Dermis blood vessel endothelial cell (primary cell): ENCODE measurements at regions not wholly inside any gene's neighbourhood (a gene's known extent, or its start where the extent isn't known, plus 50 kb on each side); places are given as distances from the start of the nearest gene placed in this dataset.
"Not testable (repeated sequence)": the region's sequence is repeated elsewhere in the genome, so short reads cannot be mapped to it uniquely, and the experiment has no call there.

Source experiments
- DNase-seq: peaks from one replicate; pipeline ENCODE4 v3.0.0; 2010

DNA sequence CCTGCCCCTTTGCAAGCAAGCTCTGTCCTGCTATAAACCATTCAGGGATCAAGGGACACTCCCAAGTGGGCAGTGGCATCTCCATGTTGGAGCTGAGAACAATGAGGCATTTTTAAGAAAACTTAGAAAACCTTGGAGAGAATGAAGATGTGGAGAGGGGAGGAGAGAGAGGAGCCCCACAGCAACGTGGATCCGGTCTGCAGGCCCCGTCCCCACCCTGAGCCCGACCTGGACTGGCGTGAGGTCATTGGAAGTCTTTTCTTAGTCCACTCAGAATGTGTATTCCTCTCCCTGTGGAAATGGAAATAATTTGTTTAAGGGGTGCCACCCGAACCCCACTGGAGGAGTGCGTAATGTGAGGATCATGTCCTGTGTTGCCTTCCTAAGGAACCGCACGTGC, 328.0 kb upstream of the COX7C start:
- DNase-seq, result not testable (repeated sequence)

DNA sequence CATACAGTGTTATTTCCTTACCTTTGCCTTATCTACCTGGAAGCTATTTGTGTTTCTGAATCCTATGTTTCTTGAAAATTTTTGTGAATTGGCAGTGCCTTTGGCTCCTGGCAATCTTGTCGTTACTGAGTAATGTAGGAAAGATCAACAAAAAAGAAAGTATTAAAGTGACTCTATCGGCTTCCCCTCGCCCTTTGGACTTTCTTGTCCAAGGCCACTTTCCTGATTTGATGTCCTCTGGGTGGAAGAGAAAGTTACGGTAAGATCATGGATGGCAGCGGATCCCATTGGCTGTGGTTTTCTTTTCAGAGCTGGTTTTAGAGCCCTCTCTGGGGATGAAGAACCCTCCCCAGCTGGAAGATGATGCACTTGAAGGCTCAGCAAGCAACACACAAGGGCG, 324.9 kb upstream of the COX7C start:
- DNase-seq, result not testable (repeated sequence)

DNA sequence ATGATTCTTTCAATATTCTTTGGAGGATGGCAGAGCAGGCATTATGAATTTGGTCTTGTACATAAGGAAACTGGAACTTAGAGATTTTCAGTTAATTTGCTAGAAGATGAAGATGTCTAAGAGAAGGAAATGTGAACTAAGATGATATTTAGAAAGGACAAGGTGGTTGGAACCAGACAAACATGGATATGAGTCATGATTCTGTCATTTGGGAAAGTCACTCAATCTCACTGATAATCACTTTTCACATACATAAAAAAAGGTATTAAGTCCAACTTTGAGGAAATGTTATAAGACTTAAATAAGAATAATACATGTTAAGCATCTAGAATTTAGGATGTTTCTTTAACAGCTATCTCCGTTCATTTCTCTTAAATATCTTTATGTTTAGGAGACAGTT, 315.1 kb upstream of the COX7C start:
- not testable (repeated sequence) for DNase-seq

DNA sequence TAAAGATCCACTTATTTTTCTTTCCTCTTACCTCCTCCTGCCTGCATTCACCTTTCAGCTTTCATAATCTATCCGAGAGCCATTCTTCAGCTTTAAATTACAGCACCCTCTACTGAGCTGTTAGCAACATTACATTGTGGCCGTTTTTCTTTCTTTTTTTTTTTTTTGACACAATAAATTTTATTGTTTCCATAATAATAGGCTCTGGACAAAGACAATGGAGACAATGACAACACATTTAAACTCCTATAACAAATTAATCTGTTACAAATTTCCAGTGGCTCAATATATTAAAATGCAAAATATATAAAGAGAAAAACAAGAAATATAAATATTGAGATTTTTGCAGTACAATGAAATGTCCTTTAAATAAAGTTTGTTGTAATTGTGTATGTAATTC, 312.7 kb upstream of the COX7C start:
- DNase-seq, result peak; percentile 3

DNA sequence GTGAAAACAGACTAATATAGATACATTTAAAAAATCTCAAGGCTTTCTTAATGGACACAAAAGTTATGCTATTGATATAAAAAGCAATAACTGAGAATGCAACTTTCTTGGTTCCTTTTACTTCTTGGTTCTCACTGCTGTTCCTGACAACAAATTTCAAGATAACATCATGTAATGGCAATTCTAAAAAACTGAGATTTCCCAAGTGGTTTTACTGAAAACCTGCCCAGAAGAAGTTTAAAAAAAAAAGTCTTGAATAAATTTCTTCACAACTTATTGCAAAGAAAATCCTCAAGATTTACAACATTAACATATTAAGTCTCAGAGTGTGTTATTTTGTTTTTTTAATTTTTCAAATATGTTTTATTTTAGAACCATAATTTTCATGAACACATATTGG, 302.8 kb upstream of the COX7C start:
- no peak for DNase-seq

DNA sequence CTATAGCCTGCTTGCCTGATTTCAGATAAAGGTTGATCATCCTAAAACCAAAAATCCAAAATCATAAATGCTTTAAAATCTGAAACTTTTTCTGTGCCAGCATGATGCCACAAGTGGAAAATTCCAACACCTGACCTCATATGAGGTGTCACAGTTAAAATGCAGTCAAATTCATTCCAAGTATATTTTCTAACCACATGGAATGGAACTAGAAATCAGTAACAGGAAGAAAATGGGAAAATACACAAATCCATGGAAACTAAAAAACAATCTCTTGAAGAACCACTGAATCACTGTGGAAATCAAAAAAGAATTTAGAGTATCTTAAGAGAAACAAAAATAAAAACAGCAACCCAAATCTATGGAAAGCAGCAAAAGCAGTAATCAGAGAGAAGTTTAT, 297.5 kb upstream of the COX7C start:
- no peak for DNase-seq

DNA sequence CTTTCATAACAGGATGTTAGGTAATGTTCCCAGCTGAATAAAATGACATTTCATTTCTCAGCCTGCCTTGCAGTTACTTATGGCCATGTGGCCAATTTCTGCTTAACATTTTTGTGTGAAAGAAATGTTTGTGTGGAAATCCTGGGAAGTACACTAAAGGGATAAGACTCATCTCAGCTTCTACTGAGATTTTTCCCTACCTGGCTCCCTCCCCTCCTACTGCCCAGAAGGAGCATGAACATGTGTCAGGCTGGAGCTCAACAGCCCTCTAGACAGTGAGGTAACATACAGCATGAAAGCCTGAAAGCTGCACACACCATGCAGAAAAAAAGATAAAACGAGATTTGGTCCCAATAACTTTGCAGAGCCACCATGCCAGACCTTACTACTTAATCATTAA, 288.4 kb upstream of the COX7C start:
- no peak for DNase-seq

DNA sequence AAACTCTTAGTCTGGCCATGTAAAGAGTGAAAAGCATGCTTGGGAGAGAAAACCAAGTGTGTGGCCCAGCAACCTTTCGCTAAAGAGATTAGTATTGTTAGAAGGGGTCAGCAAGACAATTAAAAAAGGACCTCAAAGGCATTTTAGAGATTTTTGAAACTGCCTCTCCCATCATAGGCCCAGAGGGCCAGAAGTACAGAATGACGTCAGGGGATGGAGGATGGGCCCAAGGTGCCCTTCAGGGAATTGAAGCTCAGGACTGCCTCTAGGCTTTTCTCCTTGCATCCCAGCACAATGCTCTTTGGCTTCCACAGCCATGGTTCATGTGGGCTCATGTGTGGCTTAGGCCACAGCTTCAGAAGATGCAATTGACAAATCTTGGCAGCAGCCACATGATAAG, 287.0 kb upstream of the COX7C start:
- DNase-seq, result no peak

DNA sequence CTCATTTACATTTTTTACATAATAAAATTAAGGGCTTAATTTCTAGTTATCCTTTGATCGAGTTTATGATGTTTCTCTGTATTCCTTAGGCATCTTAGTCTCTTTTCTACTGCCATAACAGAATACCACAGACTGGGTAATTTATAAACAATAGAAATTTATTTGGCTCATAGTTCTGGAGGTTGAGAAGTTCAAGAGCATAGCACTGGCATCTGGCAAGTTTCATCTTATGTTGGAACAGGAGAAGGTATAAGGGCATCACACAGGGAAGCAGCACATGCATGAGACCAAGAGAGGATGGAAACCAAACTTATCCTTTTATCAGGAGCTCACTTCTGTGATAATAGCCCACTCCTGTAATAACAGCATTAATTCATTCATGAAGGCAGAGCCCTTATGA, 284.9 kb upstream of the COX7C start:
- DNase-seq, result no peak

DNA sequence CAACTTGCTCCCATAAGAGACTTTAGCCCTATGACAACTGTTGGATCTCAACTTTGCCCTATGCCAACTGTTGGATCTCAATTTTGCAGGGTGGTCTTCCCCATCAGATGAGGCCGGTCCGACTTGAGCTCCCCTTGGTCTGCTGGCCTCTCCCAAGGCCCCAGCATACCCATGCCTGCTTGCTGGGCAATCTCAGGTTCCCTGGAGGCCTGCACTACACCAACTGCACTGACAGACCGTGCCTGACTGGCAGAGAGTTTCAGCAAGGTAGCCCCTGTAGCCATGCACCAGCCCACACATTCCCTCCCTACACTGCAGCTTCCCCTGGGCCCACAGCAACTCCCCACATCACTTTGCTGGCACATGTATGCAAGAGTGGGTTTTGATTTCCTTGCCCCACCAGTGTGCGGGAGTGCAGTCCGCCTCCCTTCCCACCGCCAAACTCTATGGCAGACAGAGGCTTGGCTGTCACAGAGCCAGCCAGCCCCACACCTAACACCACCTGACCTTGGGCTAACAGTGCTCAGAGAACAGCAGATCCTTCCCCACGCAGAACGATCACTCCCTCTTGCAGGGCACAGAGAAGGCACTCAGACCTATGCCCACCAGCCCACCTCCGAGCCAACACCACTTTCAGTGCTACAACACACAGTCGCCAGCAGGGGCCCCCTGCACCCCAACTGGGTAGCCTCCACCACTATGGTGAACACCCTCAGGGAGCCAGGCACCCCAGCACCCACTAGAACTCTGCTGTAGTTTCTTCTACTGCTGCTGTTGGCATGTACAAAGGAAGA, 279.9 kb upstream of the COX7C start:
- DNase-seq, result no peak

DNA sequence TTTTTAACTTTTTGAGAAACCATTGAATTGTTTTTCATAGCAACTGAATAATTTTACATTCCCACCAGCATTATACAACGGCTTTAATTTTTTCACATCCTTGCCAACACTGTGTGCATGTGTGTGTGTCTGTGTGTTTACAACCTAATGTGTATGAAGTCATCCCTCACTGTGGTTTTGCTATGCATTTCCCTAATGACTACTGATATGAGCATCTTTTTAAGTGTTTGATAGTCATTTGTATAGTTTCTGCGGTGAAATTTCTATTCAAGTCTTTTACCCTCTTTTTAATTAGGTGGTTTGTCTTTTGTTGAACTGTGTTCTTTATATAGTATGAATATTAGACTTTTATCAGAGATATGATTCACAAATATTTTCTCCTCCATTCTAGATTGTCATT, 263.1 kb upstream of the COX7C start:
- DNase-seq, result no peak

DNA sequence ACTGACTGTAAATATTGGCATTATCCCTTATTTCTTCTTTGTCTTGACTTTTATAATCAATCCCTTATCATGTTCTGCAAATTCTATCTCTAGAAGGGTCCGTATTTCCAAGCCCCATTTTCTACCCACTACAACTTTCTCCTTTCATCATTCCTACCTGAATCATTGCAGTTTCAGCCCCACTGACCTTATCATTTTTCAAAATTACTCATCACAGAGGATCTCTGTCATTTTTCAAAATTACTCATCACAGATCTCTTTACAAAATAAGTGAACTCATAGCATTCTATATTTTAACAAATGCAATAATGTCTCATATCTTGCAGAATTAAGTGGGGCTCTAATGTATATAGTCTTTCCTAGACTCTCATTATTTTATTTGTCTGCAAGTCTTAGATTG, 256.9 kb upstream of the COX7C start:
- DNase-seq, result no peak

DNA sequence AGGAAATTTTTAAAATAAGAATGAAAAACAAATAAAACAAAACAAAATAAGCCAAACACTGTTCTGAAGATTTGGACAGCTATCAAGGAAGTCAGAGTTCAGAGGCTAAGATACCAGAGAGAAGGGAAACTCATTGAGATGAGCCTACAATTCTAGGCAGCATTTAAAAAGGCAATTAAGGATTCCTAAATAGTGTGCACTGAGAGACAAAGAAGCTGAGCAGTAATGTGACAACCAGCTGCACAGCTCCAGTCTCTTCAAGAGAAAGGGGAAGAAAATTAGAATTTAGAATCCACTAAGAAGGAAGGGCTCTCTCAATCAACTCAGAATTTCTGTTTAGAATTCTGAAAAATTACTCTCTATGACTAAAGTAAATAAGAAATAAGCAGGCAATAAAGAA, 246.7 kb upstream of the COX7C start:
- no peak for DNase-seq

DNA sequence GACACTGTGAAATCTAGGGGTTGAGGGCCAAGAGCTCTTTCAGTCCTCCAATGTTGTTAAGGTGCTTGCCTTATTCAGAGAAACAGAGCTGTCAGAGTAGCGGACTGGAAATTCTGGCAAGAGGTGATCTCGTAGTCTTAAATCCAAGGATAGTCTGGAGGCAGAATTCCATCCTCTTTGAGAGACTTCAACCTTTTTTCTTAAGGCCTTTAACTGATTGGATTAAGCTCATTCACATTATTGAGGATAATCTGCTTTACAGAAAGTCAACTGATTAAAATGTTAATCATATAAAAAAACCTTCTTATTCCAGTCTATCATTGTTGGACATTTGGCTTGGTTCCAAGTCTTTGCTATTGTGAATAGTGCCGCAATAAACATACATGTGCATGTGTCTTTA, 243.1 kb upstream of the COX7C start:
- DNase-seq, result peak; percentile 0

DNA sequence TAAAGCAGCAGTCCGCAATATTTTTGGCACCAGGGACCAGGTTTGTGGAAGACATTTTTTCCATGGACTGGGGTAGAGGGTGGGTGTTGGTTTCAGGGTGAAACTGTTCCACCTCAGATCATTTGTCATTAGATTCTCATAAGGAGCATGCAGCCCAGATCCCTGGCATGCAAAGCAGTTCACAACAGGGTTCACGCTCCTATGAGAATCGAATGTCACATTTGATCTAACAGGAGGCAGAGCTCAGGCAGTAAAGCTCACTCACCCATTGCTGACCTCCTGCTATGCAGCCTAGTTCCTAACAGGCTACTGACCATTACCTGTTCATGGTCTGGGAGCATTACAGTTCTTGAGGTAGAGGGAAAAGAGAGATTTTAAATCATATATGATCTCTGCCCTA, 241.5 kb upstream of the COX7C start:
- no peak for DNase-seq

DNA sequence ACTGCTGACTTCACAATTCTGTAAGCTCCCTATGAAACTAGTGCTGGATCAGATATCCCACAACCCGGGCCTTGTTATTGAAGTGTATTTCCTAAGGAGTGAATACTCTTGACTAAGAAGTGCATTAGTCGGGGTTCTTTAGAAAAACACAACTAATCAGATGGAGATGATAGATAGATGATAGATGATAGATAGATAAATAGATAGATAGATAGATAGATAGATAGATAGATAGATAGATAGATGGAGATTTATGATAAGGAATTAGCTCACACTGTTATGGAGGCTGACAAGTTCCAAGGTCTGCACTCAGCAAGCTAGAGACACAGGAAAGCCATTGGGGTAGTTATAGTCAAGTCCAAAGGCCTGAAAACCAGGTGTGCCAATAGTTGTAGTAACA, 214.6 kb upstream of the COX7C start:
- no peak for DNase-seq

DNA sequence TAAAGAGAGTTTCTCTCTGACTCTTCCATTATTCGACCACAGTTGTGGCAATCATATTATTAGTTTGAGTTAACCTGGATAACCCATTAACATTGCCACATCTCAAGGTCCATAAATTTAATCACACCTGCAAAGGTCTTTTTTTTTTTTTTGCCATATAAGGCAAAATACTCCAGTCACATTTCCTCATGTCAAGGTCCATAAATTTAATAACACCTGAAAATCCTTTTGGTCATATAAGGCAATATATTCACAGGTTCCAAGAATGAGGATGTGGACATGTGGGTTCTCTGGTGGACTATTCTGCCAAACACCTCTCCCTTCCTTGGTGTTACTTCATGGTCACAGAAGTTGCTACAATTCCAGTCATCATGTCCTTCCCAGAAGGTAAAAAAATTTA, 213.5 kb upstream of the COX7C start:
- DNase-seq, result no peak

DNA sequence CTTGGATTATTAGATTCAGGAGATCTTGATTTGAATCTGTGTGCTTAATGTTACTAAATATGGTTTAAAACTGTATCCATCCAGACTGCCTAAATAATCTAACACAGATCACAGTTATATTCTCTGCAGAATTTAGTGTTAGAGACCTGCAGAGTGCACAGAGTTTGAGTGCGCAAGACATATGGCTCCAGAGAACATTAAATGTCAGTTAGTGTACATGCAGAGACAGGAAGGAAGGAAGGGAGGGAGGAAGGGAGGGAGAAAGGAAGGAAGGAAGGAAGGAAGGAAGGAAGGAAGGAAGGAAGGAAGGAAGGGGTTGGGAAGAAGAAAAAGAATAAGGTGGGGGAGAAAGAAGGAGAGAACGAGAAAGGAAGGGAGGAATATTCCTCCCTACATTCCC, 210.0 kb upstream of the COX7C start:
- DNase-seq, result no peak

DNA sequence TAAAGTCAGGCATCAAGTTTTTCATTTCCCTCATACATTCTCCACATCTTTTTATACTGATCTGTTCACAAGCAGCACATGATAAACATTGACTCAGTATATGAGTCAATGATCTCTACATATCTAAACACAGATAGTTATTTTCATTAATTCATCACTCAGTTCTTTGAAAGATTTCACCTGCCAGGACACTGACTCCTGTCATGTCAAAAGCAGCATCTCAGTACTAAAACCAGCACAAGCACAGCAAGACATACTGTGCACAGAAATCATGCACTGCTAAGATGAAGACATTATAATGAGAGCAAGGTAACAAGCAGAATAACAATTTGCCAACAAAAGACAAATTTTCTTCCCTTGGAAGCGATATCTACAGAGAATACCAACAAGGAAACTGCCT, 206.1 kb upstream of the COX7C start:
- no peak for DNase-seq

DNA sequence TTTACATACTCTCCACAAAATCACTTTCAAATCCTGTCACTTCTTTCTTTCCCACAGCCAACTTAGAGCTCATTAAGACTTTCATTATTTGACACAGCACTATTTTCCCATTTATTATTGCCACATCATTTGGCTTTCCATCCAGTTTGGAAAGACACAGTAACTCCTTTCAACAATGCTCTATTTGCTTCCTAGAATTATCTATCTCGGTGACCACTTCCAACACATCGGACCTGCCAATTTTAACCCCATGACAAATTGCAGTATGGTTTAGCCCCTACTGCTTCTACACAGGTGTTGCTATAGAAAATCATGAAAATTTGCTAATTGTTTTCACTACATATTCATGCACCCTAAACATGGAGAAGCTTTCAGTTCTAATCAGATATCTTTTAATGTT, 190.6 kb upstream of the COX7C start:
- DNase-seq, result no peak

DNA sequence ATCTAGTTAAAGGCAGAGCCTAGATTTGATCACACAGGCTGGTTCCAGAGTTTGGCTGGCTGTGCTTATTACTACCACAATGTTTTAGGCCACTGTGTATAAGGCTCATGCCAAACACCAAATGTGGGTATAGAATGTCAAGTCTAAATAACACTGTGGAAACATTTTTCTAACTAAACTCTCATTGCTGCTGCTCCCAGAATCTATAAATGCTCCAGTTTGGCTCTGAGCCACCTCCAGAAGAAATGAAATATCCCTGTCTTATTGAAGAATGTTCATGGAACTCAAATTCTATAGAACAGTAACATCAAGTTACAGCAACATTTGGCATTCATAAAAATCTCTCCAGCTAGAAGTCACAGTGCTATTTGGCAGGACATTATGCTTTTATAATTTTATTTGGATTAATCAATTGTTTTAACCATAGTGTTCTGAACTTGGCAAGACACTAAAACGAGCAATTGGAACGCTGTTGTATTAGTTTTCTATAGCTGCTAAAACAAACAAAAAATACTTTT, 178.1 kb upstream of the COX7C start:
- no peak for DNase-seq

DNA sequence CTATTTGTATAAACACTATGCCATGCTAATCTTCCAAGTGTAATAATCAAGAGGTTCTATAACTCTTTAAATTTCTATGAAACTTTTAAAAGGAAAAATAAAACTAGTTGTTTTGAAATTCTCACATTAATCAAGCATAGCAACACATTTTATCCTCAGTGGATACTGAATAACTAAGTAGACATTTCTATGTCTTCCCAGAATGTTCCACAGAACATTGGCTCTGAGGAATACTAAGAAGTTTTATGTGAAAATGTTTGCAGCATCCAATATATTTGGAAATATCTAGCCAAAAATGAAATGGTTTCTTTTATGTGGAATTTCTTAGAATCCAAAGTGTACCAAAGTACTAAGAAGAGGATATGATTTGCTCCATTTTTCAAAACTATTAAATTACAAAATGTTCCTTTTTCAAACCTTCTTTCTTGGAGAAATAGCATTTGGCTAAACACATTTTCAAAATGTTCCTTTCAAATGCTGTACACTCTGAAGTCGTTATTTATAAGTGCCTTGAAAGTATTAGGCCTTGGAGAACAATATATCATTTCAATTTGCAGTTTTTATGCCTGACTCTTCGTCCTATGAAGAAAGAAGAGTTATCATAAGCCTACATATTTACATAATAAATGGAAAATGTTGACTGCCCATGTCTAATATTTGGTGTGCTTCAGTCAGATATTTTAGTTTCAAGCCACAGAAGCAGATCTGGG, 175.6 kb upstream of the COX7C start:
- DNase-seq, result no peak

DNA sequence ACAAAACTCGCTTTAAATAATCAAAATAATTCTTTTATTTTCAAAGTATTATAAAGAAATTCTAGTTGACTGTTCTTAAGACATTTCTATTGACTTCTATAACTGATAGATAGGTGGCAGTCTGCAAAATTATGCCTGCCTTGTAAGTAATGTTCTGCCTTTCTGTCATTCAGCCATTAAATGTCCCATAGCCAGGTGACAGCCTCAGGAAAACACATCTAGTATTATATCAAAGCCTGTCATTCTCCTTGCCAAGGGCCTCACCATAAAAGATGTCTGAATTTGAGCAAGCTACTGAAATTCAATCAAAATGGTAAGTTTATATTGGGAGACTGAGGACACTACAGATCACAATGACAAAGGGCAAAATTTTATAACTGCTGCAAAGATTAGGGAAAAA, 170.4 kb upstream of the COX7C start:
- DNase-seq, result no peak

DNA sequence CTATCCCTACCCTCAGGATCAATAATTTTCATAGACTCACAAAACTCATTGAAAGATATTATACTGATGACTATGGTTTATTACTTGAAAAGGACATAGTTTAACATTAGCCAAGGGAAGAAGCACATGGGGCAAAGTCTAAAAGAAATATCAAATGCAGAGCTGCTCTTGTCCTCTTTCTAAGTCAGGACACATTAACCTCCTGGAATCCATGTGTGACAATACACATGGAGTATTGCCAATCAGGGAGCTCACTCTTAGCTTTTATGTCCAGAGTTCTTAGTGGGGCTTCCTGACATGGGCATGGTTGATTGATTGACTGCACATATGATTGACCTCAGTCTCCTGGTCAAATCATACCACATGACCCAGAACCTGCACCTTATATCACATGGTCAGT, 165.5 kb upstream of the COX7C start:
- no peak for DNase-seq
